Retinal pigment epithelial cell (primary cell): ENCODE measurements at regions not wholly inside any gene's neighbourhood (a gene's known extent, or its start where the extent isn't known, plus 50 kb on each side); places are given as distances from the start of the nearest gene placed in this dataset.

ENCODE experiments used
- DNase-seq: peaks from one replicate; pipeline ENCODE4 v3.0.0-alpha.2; 2010; ENCODE audit warnings: low read depth
- H3K4me3 ChIP-seq: 2 replicates; pipeline ENCODE4 v1.5.1; 2011; ENCODE audit warnings: mild to moderate bottlenecking, low read length, control low read depth, moderate library complexity
- TF ChIP-seq, protein P1 (sequence below): conservative IDR thresholded peaks from 2 replicates; pipeline ENCODE4 v1.5.1; 2011; ENCODE audit warnings: low read depth, low read length, control low read depth, inconsistent platforms

DNA sequence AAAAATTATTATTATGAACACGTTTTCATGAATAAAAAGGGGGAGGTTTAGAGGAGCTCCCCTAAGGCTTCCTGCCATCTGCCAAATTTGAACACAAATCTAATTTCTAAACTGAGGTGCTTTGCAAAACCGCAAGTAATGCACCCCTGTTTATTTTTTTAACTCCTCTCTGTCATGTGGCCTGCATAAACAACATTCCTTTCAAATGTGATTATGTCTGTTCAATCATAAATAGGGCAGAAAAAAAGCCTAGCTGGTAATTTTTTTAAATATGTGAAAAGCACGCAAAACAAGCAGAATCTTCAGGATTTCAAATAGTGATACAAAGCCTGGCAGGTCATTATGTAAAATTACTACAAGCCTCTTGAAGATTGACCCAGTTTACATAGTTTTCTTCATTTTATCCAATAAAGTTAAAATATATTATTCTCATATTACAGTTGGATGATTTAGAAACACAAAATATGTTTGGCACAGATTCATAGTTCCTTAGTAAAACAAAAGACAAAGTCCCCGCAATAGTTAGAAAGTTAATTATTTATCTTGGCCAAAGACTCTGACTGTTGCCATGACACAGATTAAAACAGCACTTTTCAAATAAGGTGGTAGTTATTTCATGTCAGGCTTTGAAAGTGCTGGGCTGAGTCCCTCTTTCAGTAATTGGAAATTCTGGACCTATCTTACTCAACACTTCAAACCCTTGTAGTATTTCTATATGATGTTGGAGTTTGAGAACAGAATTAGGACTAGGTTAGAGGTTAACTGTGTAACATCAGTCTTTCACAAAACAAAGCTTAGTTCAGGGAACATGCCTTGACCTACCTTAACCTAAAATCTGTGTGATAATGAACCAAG lies 200.3 kb upstream of the MPPED2 start:
- TF ChIP-seq, protein P1, sequence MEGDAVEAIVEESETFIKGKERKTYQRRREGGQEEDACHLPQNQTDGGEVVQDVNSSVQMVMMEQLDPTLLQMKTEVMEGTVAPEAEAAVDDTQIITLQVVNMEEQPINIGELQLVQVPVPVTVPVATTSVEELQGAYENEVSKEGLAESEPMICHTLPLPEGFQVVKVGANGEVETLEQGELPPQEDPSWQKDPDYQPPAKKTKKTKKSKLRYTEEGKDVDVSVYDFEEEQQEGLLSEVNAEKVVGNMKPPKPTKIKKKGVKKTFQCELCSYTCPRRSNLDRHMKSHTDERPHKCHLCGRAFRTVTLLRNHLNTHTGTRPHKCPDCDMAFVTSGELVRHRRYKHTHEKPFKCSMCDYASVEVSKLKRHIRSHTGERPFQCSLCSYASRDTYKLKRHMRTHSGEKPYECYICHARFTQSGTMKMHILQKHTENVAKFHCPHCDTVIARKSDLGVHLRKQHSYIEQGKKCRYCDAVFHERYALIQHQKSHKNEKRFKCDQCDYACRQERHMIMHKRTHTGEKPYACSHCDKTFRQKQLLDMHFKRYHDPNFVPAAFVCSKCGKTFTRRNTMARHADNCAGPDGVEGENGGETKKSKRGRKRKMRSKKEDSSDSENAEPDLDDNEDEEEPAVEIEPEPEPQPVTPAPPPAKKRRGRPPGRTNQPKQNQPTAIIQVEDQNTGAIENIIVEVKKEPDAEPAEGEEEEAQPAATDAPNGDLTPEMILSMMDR: no peak
- H3K4me3 ChIP-seq: no peak overlapping the region
- DNase-seq: peak; percentile 54

DNA sequence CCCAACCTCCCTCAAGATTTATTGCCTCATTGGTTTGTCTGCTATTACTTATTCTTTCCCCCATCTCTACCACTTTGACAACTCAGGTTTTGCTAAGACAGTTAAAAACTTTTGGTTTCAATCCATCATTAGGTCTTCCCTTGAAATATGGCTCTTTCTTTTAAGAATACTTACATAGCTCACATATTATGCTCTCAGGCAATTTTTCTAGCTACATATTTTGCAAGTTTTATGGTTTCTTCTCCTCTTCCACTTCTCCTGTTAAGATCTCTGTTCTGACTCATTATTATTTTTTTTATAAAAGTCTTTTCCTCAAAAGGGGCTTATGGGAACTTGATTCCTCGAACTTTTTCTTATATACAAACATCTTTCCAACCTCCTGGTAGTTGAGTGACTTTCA lies 192.4 kb upstream of the MPPED2 start:
- DNase-seq: no peak
- no peak overlapping the region for H3K4me3 ChIP-seq
- TF ChIP-seq, protein P1: no peak

DNA sequence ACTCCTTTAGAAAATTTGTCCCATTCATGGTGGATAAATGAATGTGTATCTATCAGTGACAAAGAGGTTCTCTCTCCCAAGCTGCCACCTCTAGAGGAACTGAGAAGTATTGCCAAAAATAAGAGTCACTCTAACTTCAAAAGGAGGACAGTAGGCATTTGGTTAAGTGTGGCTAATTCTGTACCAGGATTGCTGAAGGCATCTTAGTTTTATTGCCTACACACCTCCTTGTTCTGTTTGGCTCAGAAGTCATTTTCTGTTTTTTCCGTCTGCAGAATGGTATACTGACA lies 189.0 kb upstream of the MPPED2 start:
- TF ChIP-seq, protein P1: no peak
- no peak for DNase-seq
- H3K4me3 ChIP-seq: no peak overlapping the region

DNA sequence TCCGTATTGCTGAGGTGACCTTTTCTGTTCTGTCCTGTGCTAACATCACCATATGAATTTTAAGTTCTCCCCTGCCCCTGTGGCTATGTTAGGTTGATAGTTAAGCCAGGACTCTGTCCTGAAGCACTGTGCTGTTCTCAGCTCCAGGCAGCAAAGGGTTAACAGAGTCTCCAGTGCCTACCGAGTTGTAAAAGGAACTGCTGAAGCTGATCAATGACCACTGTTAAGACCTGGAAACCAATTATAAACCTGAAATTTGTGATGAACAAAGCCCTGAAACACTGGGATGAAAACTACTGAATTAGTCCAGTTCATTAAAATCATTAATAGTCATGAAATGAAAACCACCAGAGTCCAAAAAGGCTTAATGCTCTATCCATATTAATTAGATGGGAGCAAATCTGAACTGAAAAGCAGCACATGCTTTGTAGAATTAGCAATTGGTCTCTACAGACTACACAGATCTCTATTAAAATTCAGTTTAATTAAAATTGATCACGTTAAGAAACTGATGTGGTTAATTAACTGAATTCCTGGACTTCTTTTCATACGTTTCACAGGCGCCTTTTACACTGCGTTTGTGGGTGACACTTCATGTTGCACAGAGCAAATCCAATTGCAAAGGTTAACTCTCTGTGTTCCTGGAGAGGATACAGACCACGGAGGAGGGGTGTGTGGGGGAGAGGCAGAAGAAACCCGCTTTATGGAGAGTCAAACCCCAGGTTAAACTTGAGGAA lies 188.5 kb upstream of the MPPED2 start:
- DNase-seq: no peak
- TF ChIP-seq, protein P1: no peak
- H3K4me3 ChIP-seq: no peak overlapping the region

DNA sequence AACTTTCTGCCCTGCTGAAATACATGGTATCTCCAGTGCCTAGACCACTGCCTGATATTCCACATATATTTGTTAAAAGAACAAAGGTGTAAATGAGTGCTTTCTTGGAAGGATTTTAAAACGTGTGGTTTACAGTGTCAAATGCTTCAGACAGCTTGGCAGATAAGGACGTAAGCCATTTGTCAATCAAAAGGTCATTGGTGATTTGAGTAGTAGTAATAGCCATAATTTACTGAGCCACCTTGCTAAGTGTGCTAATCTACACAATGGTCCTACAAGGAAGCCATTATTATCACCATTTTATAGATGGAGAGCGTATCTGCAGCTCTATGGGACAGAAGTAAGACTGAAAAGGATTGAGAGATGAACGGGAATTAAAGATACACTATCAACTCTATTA lies 186.8 kb upstream of the MPPED2 start:
- TF ChIP-seq, protein P1: no peak
- no peak overlapping the region for H3K4me3 ChIP-seq
- DNase-seq: no peak

DNA sequence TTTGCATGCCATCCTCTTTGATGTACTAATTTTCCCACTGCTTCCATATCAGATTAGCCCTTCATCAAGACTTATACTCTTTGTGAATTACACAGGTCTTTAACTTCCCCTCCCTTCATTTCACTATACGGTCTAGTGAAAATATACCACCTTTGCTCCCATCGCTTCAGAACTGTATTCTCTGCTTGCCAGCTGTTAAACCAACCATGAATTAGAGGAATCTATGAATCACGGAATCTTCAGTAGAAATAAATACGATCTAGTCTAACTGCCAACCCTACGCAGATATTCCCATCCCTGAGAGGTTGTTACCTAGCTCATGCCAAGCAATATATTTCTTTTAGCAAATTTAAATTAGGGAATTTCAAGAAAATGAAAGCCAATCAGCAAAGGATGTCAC lies 177.8 kb upstream of the MPPED2 start:
- no peak for DNase-seq
- H3K4me3 ChIP-seq: no peak overlapping the region
- TF ChIP-seq, protein P1: no peak

DNA sequence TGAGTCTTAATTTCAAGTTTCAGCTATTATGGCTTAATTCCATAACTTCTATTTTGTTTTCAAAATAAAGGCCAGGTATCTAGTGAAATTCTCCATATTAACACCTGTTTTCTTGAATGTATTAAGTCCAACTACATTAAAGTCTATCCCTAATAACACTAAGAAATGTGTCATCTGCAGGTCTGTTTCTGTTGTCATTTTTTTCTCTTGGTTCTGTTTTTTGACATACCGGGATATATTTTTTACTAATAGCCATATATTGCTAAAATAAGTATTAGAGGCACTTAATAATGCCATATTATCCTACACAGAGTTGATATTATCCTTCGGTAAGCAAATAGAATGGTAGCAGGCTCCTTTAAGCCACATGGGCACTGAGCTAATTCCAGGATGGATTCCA lies 176.0 kb upstream of the MPPED2 start:
- H3K4me3 ChIP-seq: no peak overlapping the region
- DNase-seq: no peak
- TF ChIP-seq, protein P1: no peak
